GM21528 (cell line): ENCODE measurements at regions not wholly inside any gene's neighbourhood (a gene's known extent, or its start where the extent isn't known, plus 50 kb on each side); places are given as distances from the start of the nearest gene placed in this dataset.

Source experiments
- ATAC-seq: cut with Tn5 transposase; IDR thresholded peaks from one replicate; pipeline ENCODE4 v1.9.1; 2021; ENCODE audit warnings: mild to moderate bottlenecking, moderate library complexity; ENCODE audit not compliant: unreplicated experiment, low FRiP score

DNA sequence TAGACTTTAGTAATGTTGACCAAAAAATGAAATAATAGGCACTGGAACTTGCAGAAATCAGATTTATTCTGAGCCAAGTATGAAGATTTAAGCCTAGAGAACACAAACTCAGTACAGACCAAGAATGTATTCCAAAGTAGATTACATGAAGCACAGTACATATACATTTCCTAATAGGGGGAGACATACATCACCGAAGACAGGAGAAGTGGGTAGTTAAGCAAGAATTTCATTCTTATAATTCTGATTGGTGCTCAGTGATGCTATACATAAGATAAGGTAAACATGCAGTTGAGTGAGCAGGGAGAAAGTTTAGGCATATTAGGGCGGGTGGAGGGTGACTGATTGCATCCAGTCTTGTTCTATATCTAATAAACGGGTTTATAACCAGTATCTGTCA is 2218.8 kb downstream of the PCDH9 start:
- no peak for ATAC-seq

GRCh38 chr13:64997438-64997837 is 2232.7 kb downstream of the PCDH9 start:
- ATAC-seq, result no peak

DNA sequence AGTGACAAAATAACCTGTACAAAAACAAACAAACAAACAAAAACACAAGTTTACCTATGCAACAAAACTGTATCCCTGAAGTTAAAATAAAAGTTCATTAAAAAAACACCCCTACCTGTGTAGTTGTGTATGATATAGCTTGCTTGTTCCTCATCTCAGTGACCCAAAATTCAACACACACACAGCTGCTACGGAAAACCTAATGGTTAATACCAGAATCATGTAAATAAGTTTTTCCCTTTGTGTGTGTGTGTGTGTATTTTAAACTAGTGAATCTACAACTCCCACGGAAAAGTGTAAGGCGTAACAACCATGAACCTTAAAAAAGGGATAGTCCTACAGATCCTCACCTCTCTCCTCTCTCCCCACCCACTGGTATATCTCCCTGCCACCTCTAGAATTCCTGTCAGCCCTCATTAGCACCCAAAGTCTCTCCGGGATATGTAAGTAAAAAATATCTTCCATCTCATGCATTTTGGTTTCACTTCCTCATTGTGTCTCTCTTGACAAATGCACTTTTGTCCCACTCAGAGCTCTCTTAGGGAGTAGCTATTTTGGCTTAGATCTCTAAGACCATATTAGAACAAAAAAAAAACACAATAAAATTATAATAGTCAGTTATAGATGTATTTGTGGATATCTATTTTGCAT is 2236.5 kb downstream of the PCDH9 start:
- ATAC-seq, result no peak

- ATAC-seq, result no peak
Observed at GRCh38 chr13:64992314-64992713, 2237.8 kb downstream of the PCDH9 start.

- no peak for ATAC-seq
Observed at GRCh38 chr13:64985075-64985474, 2245.1 kb downstream of the PCDH9 start.

DNA sequence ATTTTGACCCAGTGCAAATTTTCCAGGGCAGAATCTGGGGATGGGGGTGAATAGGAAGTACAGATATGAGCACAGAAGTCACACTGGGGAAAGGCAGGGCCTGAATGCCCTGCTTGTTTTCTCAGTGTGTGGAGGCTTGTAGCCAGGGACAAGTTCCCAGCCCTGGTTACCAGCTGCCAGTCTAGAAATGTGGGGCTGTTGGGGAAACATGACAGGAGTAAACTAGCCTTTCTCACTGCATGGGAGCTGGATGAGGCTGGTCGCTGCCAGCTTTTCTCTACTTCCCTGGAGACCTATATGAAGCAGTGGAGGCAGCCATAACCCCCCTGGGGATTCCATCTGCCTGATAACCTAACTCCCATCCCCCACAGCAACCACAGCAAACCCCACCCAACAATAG is 2267.7 kb downstream of the PCDH9 start:
- ATAC-seq, result no peak

- no peak for ATAC-seq
Observed at GRCh38 chr13:64959276-64959675, 2270.9 kb downstream of the PCDH9 start.

- no peak for ATAC-seq
Observed at GRCh38 chr13:64958106-64958505, 2272.0 kb downstream of the PCDH9 start.

GRCh38 chr13:64938660-64939059 is 2291.5 kb downstream of the PCDH9 start:
- no peak for ATAC-seq

DNA sequence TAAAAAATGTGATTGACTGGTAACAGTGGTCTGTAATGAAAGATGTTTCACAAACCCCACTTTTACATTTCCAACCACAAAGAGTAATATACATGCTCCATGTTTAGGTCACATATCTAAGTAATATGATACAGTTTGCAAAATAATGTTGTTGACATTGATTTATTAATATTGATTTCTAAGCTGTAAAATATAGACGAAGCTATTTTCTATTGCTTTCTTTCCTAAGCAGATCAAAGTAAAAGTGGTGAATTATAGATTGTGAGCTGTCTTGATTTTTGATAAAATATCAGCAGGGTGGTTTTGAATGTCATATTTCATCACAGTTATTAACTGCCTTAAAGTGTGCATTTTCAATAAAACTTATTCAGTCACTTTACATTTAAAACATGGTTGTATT is 2292.8 kb downstream of the PCDH9 start:
- no peak for ATAC-seq

- ATAC-seq, result no peak
Observed at GRCh38 chr13:64936879-64937278, 2293.3 kb downstream of the PCDH9 start.

- no peak for ATAC-seq
Observed at GRCh38 chr13:64935441-64935840, 2294.7 kb downstream of the PCDH9 start.

GRCh38 chr13:64934569-64935362 is 2295.4 kb downstream of the PCDH9 start:
- no peak for ATAC-seq

GRCh38 chr13:64930636-64931035 is 2299.5 kb downstream of the PCDH9 start:
- ATAC-seq, result no peak

DNA sequence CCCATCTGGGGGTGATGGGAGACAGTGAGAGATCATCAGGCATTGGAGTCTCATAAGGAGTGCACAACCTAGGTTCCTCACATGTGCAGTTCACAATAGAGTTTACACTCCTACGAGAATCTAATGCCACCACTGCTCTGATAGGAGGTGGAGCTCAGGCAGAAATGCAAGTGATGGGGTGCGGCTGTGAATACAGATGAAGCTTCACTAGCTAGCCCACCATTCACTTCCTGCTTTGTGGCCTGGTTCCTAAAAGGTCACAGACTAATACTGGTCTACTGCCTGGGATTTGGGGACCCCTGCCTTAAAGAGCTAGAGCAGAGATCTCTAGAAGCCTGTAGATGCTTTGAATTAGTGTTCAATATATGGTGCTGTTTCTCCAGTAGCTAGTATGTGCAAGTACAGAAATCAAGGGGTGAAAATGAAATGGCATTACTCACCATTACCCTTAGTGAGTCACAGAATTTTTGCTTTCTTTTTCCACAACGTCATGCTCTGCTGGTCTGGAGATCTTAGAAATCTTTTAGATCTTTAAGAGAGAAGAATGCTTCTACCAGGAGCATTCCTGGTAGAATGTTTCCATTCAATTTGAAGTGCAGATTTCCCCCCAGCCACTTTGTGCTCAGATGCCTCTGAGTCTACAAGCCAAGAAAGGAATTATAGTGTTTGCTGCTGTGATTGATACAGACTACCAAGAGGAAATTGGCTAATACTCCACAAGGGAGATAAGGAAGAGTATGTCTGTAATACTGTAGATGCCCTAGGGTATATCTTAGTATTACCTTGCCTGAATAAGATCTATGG is 2301.2 kb downstream of the PCDH9 start:
- ATAC-seq, result peak; percentile 71

GRCh38 chr13:64925727-64926126 is 2304.4 kb downstream of the PCDH9 start:
- ATAC-seq, result no peak

GRCh38 chr13:64925284-64925683 is 2304.9 kb downstream of the PCDH9 start:
- no peak for ATAC-seq

DNA sequence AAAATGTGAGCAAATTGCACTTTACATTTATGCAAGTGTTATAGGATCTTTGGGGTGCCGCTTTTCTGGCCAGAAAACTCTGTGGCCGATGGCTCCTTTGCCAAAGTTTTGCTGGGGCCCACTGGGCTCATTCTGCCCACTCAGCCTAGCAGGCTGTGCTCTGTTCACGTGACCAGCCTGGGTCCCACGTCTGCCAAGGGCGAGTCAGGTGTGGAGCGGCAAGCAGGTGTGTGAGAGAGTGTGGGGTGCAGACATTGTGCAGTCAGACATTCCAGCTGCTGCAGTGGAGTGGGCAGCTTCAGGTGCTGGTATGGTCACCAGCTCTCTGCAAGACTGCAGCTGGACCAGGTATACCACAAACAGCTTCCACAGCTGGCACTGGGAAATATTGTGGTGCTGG is 2305.7 kb downstream of the PCDH9 start:
- no peak for ATAC-seq

GRCh38 chr13:64917566-64917965 is 2312.6 kb downstream of the PCDH9 start:
- ATAC-seq, result no peak

- ATAC-seq, result no peak
Observed at GRCh38 chr13:64912141-64912540, 2318.0 kb downstream of the PCDH9 start.

- no peak for ATAC-seq
Observed at GRCh38 chr13:64910096-64910495, 2320.0 kb downstream of the PCDH9 start.
